SJCRH30 (cell line): ENCODE measurements at regions not wholly inside any gene's neighbourhood (a gene's known extent, or its start where the extent isn't known, plus 50 kb on each side); places are given as distances from the start of the nearest gene placed in this dataset.

ENCODE experiments used
- DNase-seq, 2 experiments: peaks; one replicate each; pipeline ENCODE4 v3.0.0-alpha.2; 2015 to 2020
- H3K27ac ChIP-seq: fragments of 250-450 bp; sonication (Bioruptor Pico); 2 replicates; pipeline ENCODE4 v1.5.1; 2020; ENCODE audit warnings: mild to moderate bottlenecking, moderate library complexity
- H3K27me3 ChIP-seq: fragments of 250-450 bp; sonication (Bioruptor Pico); 2 replicates; pipeline ENCODE4 v1.5.1; 2020; ENCODE audit warnings: mild to moderate bottlenecking, moderate library complexity
- H3K36me3 ChIP-seq: fragments of 250-450 bp; sonication (Bioruptor Pico); 2 replicates; pipeline ENCODE4 v1.5.1; 2020; ENCODE audit warnings: mild to moderate bottlenecking, moderate library complexity
- H3K4me1 ChIP-seq: fragments of 250-450 bp; sonication (Bioruptor Pico); 2 replicates; pipeline ENCODE4 v1.5.1; 2020; ENCODE audit warnings: mild to moderate bottlenecking, moderate library complexity
- H3K4me3 ChIP-seq: fragments of 250-450 bp; sonication (Bioruptor Pico); 2 replicates; pipeline ENCODE4 v1.5.1; 2020; ENCODE audit warnings: mild to moderate bottlenecking, moderate library complexity
- H3K9me3 ChIP-seq: fragments of 250-450 bp; sonication (Bioruptor Pico); replicated peaks from 2 replicates; pipeline ENCODE4 v1.5.1; 2020; ENCODE audit warnings: mild to moderate bottlenecking, moderate library complexity

DNA sequence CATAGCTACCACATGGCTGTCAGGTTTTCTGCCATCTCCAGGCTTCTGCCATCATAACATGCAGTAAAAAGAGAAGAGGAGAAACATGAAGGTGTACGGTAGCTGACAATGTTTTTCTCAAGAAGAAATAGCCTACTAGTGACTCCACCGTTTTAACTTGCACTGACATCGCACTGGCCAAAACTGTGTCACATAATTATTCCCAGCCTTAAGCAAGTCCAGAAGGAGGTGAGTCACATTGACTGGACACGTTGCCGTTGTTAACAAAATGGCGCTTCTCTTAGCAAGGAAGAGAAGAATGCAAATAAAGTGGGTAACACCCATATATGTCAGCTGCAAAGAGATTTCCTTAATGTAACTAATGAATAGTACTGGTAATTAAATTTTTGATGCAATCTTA is 810.4 kb upstream of the SLC10A2 start:
- peak in 1 of 2 experiments; percentile 15 for DNase-seq
- Histone ChIP-seq H3K27ac (no peak overlapping the region), H3K9me3 (no peaks in the 10 kb centered on the region), H3K36me3 (no peaks in the 10 kb centered on the region), H3K4me3 (no peak overlapping the region), H3K4me1 (peaks cover 6% of the 10 kb centered on the region; the same call in 1 of the 2 replicates), H3K27me3 (no peaks in the 10 kb centered on the region)

DNA sequence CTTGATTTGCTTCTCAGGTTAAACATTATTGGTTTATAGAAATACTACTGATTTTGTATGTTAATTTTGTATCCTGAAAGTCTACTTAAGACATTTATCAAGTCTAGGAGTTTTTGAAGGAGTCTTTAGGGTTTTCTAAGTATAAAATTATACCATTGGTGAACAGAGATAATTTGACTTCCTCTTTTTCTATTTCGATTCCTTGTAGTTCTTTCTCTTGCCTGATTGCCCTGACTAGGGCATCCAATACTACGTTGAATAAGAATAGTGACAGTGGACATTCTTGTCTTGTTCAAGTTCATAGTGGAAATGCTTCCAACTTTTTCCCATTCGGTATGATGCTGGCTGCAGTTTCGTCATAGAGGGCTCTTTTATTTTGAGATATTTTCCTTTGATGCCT is 807.5 kb upstream of the SLC10A2 start:
- DNase-seq = no peak
- Histone ChIP-seq H3K4me1 (0 out of 2 replicates have a peak, but pooled peaks cover under 1% of the 10 kb centered on the region), H3K36me3 (no peaks in the 10 kb centered on the region), H3K27ac (no peak overlapping the region), H3K4me3 (no peak overlapping the region), H3K9me3 (no peaks in the 10 kb centered on the region), H3K27me3 (no peaks in the 10 kb centered on the region)

- H3K36me3 ChIP-seq = no peaks in the 10 kb centered on the region
- DNase-seq = no peak
- no peak overlapping the region for H3K4me3 ChIP-seq
- no peaks in the 10 kb centered on the region for H3K9me3 ChIP-seq
- H3K27me3 ChIP-seq = no peaks in the 10 kb centered on the region
- no peaks in the 10 kb centered on the region for H3K4me1 ChIP-seq
- H3K27ac ChIP-seq = no peak overlapping the region
Observed at GRCh38 chr13:103866048-103866447, 799.8 kb upstream of the SLC10A2 start.

GRCh38 chr13:103862525-103862924 is 796.3 kb upstream of the SLC10A2 start:
- no peaks in the 10 kb centered on the region for H3K27me3 ChIP-seq
- no peak for DNase-seq
- H3K36me3 ChIP-seq = no peaks in the 10 kb centered on the region
- no peak overlapping the region for H3K4me3 ChIP-seq
- no peaks in the 10 kb centered on the region for H3K9me3 ChIP-seq
- H3K4me1 ChIP-seq = no peaks in the 10 kb centered on the region
- H3K27ac ChIP-seq = no peak overlapping the region

DNA sequence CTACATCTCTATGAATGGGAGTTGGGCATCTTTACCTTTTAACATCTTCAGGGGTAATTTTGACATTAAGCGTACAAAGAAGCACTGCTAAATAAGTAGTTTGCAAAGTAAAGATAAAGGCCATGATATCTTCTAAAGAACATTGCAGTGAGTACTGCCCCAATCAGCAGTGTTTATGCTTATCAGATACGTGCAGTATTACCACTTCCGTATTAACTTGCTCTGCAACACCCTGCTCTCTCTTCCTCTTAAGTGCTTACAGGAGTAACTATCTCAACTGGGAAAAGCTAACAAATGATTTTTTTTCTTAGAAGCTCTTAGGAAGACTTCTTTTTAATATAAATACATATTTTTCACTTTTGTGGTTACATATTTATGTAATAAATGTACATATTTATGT is 793.7 kb upstream of the SLC10A2 start:
- no peaks in the 10 kb centered on the region for H3K27me3 ChIP-seq

DNA sequence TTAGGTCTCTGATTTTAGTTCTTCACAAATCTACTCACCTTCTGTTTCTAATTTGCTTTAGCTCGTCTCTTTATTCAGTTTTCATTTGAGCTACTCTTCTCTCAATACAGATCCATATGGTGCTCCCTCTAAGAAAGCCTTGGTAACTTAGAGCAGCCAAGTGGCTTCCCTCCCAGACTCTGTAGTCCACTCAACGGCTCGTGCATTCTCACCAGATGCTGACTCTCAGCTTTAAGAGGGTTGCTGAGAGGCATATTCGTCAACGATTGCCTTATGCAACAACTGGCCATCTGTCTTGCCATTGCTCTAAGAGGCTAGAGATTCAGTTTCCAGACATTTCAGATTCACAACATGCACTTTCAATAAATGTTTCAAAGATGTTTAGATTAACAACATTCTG is 785.8 kb upstream of the SLC10A2 start:
- no peak for DNase-seq
- Histone ChIP-seq H3K4me1 (no peaks in the 10 kb centered on the region), H3K4me3 (no peak overlapping the region), H3K9me3 (no peaks in the 10 kb centered on the region), H3K27me3 (no peaks in the 10 kb centered on the region), H3K27ac (no peak overlapping the region), H3K36me3 (no peaks in the 10 kb centered on the region)

More for the DNA sequence above, 793.7 kb upstream of the SLC10A2 start:
- Histone ChIP-seq H3K27ac (no peak overlapping the region), H3K4me3 (no peak overlapping the region), H3K9me3 (no peaks in the 10 kb centered on the region), H3K4me1 (no peaks in the 10 kb centered on the region), H3K36me3 (no peaks in the 10 kb centered on the region)
- DNase-seq = no peak

GRCh38 chr13:103844471-103844870 is 778.3 kb upstream of the SLC10A2 start:
- DNase-seq = no peak

DNA sequence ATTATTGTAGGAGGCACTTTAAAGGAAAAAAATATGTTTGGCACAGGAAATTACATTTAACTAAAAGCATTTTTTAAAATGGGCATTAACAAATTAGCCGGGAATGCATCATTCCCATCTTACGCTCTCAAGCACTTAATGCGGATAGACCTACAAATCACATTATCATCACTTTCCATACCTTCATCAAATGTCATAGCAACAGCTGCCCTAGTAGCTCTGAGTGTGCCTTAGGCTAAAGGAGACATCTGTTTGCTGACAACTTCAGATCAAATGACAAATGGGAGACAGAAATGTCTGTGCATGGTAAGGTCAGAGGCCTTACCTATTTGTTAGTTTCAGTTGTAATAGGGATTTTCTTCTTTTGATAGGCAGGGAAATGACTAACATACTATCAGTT is 773.2 kb upstream of the SLC10A2 start:
- Histone ChIP-seq H3K27ac (0 out of 2 replicates have a peak overlapping the region, but pooled peaks have one; percentile 0), H3K4me3 (no peak overlapping the region), H3K4me1 (peaks cover 28% of the 10 kb centered on the region), H3K9me3 (no peaks in the 10 kb centered on the region), H3K27me3 (no peaks in the 10 kb centered on the region), H3K36me3 (no peaks in the 10 kb centered on the region)
- peak; percentile 48 to 74 for DNase-seq

More at GRCh38 chr13:103844471-103844870, 778.3 kb upstream of the SLC10A2 start:
- no peaks in the 10 kb centered on the region for H3K9me3 ChIP-seq
- no peak overlapping the region for H3K27ac ChIP-seq
- peaks cover 16% of the 10 kb centered on the region for H3K4me1 ChIP-seq
- no peaks in the 10 kb centered on the region for H3K27me3 ChIP-seq
- no peak overlapping the region for H3K4me3 ChIP-seq
- no peaks in the 10 kb centered on the region for H3K36me3 ChIP-seq

GRCh38 chr13:103835052-103835451 is 768.8 kb upstream of the SLC10A2 start:
- no peaks in the 10 kb centered on the region for H3K9me3 ChIP-seq
- no peak overlapping the region for H3K4me3 ChIP-seq
- H3K27ac ChIP-seq = no peak overlapping the region
- peaks cover 17% of the 10 kb centered on the region for H3K4me1 ChIP-seq
- no peaks in the 10 kb centered on the region for H3K27me3 ChIP-seq
- H3K36me3 ChIP-seq = no peaks in the 10 kb centered on the region
- no peak for DNase-seq

- no peak overlapping the region for H3K27ac ChIP-seq
- DNase-seq = no peak
- H3K27me3 ChIP-seq = no peaks in the 10 kb centered on the region
- peaks cover under 1% of the 10 kb centered on the region; the same call in 1 of the 2 replicates for H3K4me1 ChIP-seq
- H3K36me3 ChIP-seq = no peaks in the 10 kb centered on the region
- H3K9me3 ChIP-seq = no peaks in the 10 kb centered on the region
- no peak overlapping the region for H3K4me3 ChIP-seq
Observed at GRCh38 chr13:103833294-103833852, 767.2 kb upstream of the SLC10A2 start.

DNA sequence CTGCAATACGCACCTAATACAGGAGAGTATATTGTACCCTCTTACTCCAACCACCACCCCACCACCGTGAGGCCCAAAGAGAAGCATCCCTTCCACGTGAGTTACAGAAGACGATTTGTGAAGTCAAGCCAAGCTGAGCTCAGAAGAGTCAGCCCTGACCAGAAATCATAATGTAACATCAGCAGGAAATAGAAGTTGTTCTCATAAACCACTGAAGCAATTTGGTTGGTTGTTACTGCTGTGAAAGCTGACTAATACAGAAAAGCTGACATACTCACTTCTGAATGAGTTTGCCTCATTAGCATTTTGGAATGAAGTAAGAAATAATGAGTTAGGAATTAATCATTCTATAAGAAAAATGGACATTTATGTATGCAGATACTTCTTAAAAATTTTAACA is 749.4 kb upstream of the SLC10A2 start:
- DNase-seq = no peak
- Histone ChIP-seq H3K27me3 (no peaks in the 10 kb centered on the region), H3K36me3 (no peaks in the 10 kb centered on the region), H3K4me1 (peaks cover under 1% of the 10 kb centered on the region), H3K27ac (no peak overlapping the region), H3K9me3 (no peaks in the 10 kb centered on the region), H3K4me3 (no peak overlapping the region)

DNA sequence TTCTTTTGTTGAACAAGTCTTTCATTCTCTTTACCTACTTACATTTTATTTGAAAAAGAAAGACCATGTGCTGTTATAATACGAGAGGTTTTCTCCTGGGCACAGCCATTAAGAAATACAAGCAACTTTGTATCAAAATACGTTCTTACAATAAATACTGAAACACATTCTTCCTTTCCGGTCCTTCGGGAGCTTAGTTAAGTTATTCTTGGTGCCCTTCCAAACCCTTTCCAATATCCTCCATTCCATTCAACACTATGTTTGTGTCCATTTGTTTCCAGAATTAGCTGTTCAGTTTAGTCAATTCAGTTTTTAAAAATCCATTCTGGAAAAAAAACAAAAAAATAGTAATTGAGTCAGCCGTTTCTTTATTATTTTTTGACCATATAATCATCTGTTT is 746.8 kb upstream of the SLC10A2 start:
- Histone ChIP-seq H3K36me3 (no peaks in the 10 kb centered on the region), H3K9me3 (no peaks in the 10 kb centered on the region), H3K4me3 (no peak overlapping the region), H3K27me3 (no peaks in the 10 kb centered on the region), H3K27ac (no peak overlapping the region), H3K4me1 (peaks cover 10% of the 10 kb centered on the region)
- no peak for DNase-seq

GRCh38 chr13:103812558-103812957 is 746.3 kb upstream of the SLC10A2 start:
- H3K27me3 ChIP-seq = no peaks in the 10 kb centered on the region
- no peak for DNase-seq
- no peaks in the 10 kb centered on the region for H3K36me3 ChIP-seq
- no peaks in the 10 kb centered on the region for H3K9me3 ChIP-seq
- no peak overlapping the region for H3K4me3 ChIP-seq
- no peak overlapping the region for H3K27ac ChIP-seq
- peaks cover 10% of the 10 kb centered on the region for H3K4me1 ChIP-seq

- Histone ChIP-seq H3K27me3 (no peaks in the 10 kb centered on the region), H3K36me3 (no peaks in the 10 kb centered on the region), H3K27ac (peak overlapping the region; percentile 3; the same call in 1 of the 2 replicates), H3K4me1 (peaks cover 10% of the 10 kb centered on the region), H3K4me3 (no peak overlapping the region), H3K9me3 (no peaks in the 10 kb centered on the region)
- DNase-seq = peak; percentile 37 to 64
Observed at GRCh38 chr13:103810026-103810425, 743.8 kb upstream of the SLC10A2 start.

GRCh38 chr13:103805771-103806170 is 739.6 kb upstream of the SLC10A2 start:
- H3K9me3 ChIP-seq = no peaks in the 10 kb centered on the region
- H3K36me3 ChIP-seq = no peaks in the 10 kb centered on the region
- H3K27ac ChIP-seq = no peak overlapping the region
- no peaks in the 10 kb centered on the region for H3K27me3 ChIP-seq
- H3K4me1 ChIP-seq = peaks cover 25% of the 10 kb centered on the region
- no peak for DNase-seq
- no peak overlapping the region for H3K4me3 ChIP-seq

DNA sequence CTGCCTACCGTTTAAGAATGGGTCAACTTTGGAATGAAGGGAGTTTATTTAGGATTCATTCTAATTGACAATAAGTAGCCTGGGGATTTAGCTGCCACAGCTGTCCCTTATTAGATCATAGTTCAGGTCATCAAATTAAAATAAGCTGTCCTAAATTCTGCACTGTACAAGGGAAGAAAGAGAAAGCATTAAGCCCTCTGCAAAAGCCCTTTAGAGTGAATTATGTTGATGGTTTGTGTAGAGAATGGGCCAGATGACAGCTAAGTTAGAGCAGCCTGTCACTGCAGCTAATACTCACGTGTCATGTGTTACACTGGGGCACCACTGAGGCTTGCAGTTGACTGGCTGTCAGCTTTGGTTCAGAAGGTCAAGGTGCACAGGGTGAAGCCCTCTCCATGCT is 737.1 kb upstream of the SLC10A2 start:
- no peaks in the 10 kb centered on the region for H3K9me3 ChIP-seq
- peak in 1 of 2 experiments; percentile 43 for DNase-seq
- peaks cover 16% of the 10 kb centered on the region for H3K4me1 ChIP-seq
- no peaks in the 10 kb centered on the region for H3K36me3 ChIP-seq
- H3K4me3 ChIP-seq = no peak overlapping the region
- no peak overlapping the region for H3K27ac ChIP-seq
- no peaks in the 10 kb centered on the region for H3K27me3 ChIP-seq
